ENCODE measurements at regions not wholly inside any gene's neighbourhood (a gene's known extent, or its start where the extent isn't known, plus 50 kb on each side); places are given as distances from the start of the nearest gene placed in this dataset.

DNA sequence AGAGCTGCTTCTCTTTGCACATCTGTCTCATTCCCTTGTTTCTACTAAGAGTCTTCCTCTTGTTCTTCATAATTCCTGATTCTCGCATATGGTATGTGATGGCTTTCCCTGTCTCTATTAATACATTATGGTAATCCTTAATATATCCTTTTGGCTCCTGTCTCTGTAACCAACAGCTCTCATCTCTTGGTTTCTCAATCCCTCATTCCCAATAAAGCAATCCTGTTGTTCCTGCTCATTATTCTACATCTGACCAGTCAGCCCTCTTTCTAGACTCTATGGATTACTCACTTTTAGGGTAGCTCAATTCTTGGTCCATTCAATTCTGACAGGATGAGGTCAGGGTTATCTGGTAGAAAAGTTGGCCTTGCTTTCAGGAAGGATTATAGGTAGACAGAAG is 349.9 kb downstream of the LRIG3 start:
- CTCF ChIA-PET, result no interaction called here
- H3K9me3 ChIP-seq (ENCODE audit: control extremely low read depth in 1 of 3, control insufficient read depth in 2 of 3, insufficient read depth in 1 of 3, low read length in 2 of 3), result no peaks in the 10 kb centered on the region
- no peak overlapping the region for H3K27ac ChIP-seq (ENCODE audit: low read length in 2 of 2)
- H3K4me1 ChIP-seq (ENCODE audit: control insufficient read depth in 2 of 2, insufficient read depth in 2 of 2, low read length in 2 of 2), result no peaks in the 10 kb centered on the region
- no peak overlapping the region for H3K4me3 ChIP-seq (ENCODE audit: control extremely low read depth in 1 of 5, extremely low read depth in 1 of 5, insufficient read depth in 1 of 5, low read depth in 2 of 5, low read length in 4 of 5)
- H3K27me3 Mint-ChIP-seq, result peaks cover 3% of the 10 kb centered on the region
- H2AFZ ChIP-seq (ENCODE audit: insufficient read depth, low read depth, low read length, poor library complexity, severe bottlenecking), result no peak overlapping the region
- no peak for ATAC-seq (ENCODE audit: low read depth)
- TF ChIP-seq, protein P1, sequence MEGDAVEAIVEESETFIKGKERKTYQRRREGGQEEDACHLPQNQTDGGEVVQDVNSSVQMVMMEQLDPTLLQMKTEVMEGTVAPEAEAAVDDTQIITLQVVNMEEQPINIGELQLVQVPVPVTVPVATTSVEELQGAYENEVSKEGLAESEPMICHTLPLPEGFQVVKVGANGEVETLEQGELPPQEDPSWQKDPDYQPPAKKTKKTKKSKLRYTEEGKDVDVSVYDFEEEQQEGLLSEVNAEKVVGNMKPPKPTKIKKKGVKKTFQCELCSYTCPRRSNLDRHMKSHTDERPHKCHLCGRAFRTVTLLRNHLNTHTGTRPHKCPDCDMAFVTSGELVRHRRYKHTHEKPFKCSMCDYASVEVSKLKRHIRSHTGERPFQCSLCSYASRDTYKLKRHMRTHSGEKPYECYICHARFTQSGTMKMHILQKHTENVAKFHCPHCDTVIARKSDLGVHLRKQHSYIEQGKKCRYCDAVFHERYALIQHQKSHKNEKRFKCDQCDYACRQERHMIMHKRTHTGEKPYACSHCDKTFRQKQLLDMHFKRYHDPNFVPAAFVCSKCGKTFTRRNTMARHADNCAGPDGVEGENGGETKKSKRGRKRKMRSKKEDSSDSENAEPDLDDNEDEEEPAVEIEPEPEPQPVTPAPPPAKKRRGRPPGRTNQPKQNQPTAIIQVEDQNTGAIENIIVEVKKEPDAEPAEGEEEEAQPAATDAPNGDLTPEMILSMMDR (IDR thresholded peaks at IDR 0.05), result no peak
- TF ChIP-seq EZH2 (IDR thresholded peaks at IDR 0.05; ENCODE audit: borderline replicate concordance, insufficient read depth, low read depth, low read length, poor library complexity, severe bottlenecking), result no peak
- DNase-seq, result no peak
- intact Hi-C loops (cut with micrococcal nuclease), result no loop called here
- no peak overlapping the region for H3K4me3 Mint-ChIP-seq
- no CpG with 5 or more reads among the region's 1 CpG for WGBS (ENCODE audit: insufficient coverage)
- H3K4me2 ChIP-seq (replicated peaks; ENCODE audit: low read depth, low read length, poor library complexity, severe bottlenecking), result no peak overlapping the region
- H3K27ac Mint-ChIP-seq, result no peak overlapping the region
- H4K20me1 ChIP-seq (ENCODE audit: control insufficient read depth, insufficient read depth, low read length, poor library complexity, severe bottlenecking), result no peaks in the 10 kb centered on the region
- H3K27me3 ChIP-seq (replicated peaks in 1 of 4; ENCODE audit: control extremely low read depth in 1 of 4, control insufficient read depth in 3 of 4, insufficient read depth in 4 of 4, low read length in 3 of 4), result no peaks in the 10 kb centered on the region
- H3K9ac ChIP-seq (ENCODE audit: low read length), result no peak overlapping the region
- no peaks in the 10 kb centered on the region for H3K79me2 ChIP-seq (ENCODE audit: control insufficient read depth, insufficient read depth, low read length)
- no peaks in the 10 kb centered on the region for H3K4me1 Mint-ChIP-seq
- POLR2A ChIA-PET, result no interaction called here
- no peaks in the 10 kb centered on the region for H3K9me3 Mint-ChIP-seq (ENCODE audit: insufficient read depth)
- no peaks in the 10 kb centered on the region for H3K36me3 ChIP-seq (replicated peaks in 1 of 2; ENCODE audit: control extremely low read depth in 1 of 2, control insufficient read depth in 1 of 2, extremely low read depth in 1 of 2, insufficient read depth in 2 of 2, low read length in 1 of 2)

DNA sequence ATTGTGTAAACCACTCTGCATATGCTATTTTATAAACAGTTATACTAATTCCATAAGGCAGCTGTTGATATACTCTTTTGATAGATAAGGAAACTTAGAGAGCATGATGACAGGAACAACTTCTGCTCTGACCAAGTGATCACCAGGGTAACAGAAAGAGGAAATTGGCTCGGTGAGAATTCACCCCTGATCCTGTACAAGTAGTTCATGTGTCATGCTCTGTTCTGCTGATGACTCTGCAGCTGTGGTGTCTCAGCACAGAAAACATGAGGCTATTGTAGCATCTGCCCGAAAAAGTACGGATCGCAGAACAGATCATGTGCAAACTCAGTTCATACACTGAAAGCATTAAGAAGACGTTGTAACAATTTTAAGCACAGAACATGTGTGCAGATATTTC is 345.0 kb downstream of the LRIG3 start:
- Histone ChIP-seq H3K9me3 (ENCODE audit: control extremely low read depth in 1 of 3, control insufficient read depth in 2 of 3, insufficient read depth in 1 of 3, low read length in 2 of 3) (no peaks in the 10 kb centered on the region), H3K79me2 (ENCODE audit: control insufficient read depth, insufficient read depth, low read length) (no peaks in the 10 kb centered on the region), H3K36me3 (replicated peaks in 1 of 2; ENCODE audit: control extremely low read depth in 1 of 2, control insufficient read depth in 1 of 2, extremely low read depth in 1 of 2, insufficient read depth in 2 of 2, low read length in 1 of 2) (no peaks in the 10 kb centered on the region), H3K4me2 (replicated peaks; ENCODE audit: low read depth, low read length, poor library complexity, severe bottlenecking) (no peak overlapping the region), H3K4me3 (ENCODE audit: control extremely low read depth in 1 of 5, extremely low read depth in 1 of 5, insufficient read depth in 1 of 5, low read depth in 2 of 5, low read length in 4 of 5) (no peak overlapping the region), H3K27me3 (replicated peaks in 1 of 4; ENCODE audit: control extremely low read depth in 1 of 4, control insufficient read depth in 3 of 4, insufficient read depth in 4 of 4, low read length in 3 of 4) (no peaks in the 10 kb centered on the region), H4K20me1 (ENCODE audit: control insufficient read depth, insufficient read depth, low read length, poor library complexity, severe bottlenecking) (no peaks in the 10 kb centered on the region), H2AFZ (ENCODE audit: insufficient read depth, low read depth, low read length, poor library complexity, severe bottlenecking) (no peak overlapping the region), H3K27ac (ENCODE audit: low read length in 2 of 2) (no peak overlapping the region), H3K9ac (ENCODE audit: low read length) (no peak overlapping the region), H3K4me1 (ENCODE audit: control insufficient read depth in 2 of 2, insufficient read depth in 2 of 2, low read length in 2 of 2) (no peaks in the 10 kb centered on the region)
- ATAC-seq (ENCODE audit: low read depth), result no peak
- H3K27me3 Mint-ChIP-seq, result no peaks in the 10 kb centered on the region
- 76% methylated on average over 5 of the region's 5 CpGs for WGBS (ENCODE audit: insufficient coverage)
- TF ChIP-seq EZH2 (IDR thresholded peaks at IDR 0.05; ENCODE audit: borderline replicate concordance, insufficient read depth, low read depth, low read length, poor library complexity, severe bottlenecking), result no peak
- TF ChIP-seq, protein P1 (IDR thresholded peaks at IDR 0.05), result no peak
- intact Hi-C loops (cut with micrococcal nuclease), result no loop called here
- H3K4me1 Mint-ChIP-seq, result no peaks in the 10 kb centered on the region
- POLR2A ChIA-PET, result no interaction called here
- no peak overlapping the region for H3K4me3 Mint-ChIP-seq
- DNase-seq, result no peak
- CTCF ChIA-PET, result no interaction called here
- no peak overlapping the region for H3K27ac Mint-ChIP-seq
- no peaks in the 10 kb centered on the region for H3K9me3 Mint-ChIP-seq (ENCODE audit: insufficient read depth)

Measured in B cell (primary cell).